ENCODE measurements at regions not wholly inside any gene's neighbourhood (a gene's known extent, or its start where the extent isn't known, plus 50 kb on each side); places are given as distances from the start of the nearest gene placed in this dataset.
"Not testable (repeated sequence)": the region's sequence is repeated elsewhere in the genome, so short reads cannot be mapped to it uniquely, and the experiment has no call there.

DNA sequence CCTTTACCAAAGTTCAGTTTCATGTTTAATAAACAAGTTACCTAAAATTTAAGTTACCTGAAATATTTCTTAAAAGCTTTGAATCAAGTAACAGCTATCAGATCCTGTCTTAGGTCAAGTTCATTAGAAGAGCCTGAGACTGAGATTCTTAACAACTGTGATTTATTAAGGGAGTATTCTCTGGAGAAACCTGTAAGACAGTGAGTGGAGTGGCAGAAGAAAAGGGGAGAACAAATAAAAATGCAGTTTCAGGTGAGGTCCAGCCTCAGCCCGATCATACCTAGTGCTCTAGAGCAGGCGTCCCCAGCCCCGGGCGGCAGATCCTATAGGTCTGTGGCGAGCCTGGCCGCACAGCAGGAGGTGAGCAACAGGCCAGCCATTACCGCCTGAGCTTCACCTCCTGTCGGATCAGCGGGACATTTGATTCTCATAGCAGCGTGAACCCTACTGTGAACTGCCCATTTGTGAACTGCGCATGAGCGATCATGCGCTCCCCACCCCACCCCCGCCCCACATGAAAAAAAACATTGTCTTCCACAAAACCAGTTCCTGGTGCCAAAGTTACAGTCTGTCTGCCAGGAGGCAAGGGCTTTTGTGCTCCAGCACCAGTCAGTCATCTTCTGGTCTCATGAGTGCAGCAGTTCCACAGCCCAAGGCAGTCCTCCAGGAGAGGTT, 59.2 kb upstream of the ADGRB3 start:
- no peak for DNase-seq

DNA sequence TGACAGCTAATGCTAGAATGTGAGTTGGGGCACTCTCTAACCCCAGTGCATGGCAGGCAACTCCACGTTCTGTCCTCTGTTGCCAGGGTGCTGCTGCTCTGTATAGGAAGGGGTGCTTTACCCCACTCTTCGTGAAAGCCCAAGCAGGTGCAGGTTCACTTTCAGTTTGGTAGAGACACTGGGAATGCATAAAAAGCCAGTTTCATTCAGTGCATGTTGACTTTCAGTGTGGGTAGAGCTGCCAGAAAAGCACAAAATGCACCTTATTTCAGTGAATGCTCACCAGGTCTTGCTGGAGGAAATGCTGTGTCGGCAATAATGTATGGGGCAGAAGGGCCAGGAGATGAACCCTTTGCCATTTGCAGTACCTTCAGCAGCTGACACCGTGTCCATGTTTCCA, 62.1 kb upstream of the ADGRB3 start:
- DNase-seq, result no peak

DNA sequence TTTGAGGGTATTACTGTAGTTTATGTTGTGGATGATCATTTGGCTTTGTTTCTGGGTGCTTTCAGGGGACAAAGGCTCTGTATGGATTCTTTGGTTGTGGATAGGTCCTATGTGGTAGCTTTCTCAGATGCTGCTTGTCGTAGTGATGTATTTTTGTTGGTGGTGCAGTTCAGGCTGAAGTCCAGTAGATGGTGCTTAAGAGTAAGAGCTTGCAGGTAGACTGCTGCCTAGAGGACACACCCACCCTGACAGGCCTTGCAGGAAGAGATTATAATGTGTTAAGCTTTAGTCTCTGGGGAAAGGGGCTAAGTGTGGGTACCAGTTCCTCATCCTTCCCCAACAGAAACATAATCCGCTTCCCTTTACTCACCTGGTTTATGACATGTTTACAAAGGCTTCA, 62.6 kb upstream of the ADGRB3 start:
- DNase-seq, result peak in 1 of 2 experiments; percentile 13

GRCh38 chr6:68559716-68560115, 75.4 kb upstream of the ADGRB3 start:
- DNase-seq, result no peak

GRCh38 chr6:68559070-68559469, 76.0 kb upstream of the ADGRB3 start:
- no peak for DNase-seq

- no peak for DNase-seq
Observed at GRCh38 chr6:68546620-68547019, 88.5 kb upstream of the ADGRB3 start.

DNA sequence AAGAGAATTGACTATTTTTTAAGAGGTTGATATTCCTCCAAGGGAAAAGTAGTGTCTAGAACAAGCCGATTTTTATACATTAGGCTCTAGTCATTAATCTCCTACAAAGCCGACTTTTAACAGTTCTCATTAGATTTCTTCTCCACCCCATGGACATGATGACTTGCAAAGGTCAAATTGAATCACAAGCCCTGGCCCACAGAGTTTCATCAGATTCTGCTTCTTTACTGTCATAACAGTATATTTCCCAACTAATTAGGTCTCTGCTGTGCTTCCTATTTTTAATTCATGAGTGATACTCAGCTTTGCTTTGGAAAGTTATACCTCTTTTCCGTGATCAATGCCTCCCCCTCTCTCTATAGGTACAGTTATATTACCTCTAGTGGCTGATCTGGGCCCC, 90.6 kb upstream of the ADGRB3 start:
- no peak for DNase-seq

GRCh38 chr6:68533339-68533795, 101.7 kb upstream of the ADGRB3 start:
- no peak for DNase-seq

GRCh38 chr6:68527691-68528090, 107.4 kb upstream of the ADGRB3 start:
- no peak for DNase-seq

DNA sequence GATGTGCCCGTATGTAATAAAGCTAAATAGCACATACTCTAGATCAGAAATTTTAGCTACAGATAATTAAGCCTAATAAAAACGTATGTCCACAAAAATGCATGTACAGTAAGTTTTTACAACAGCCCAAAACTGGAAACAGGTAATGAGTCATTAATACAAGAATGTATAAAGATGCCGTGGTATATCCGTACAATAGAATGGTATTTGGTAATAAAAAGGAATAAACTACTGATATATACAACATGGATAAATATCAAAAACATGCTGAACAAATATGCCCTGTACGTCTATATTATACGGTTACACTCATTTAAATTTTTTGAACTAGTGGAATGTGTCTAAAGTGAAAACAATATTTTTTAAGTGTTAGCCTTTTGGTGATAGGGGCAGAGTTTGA, 128.2 kb upstream of the ADGRB3 start:
- DNase-seq, result no peak

DNA sequence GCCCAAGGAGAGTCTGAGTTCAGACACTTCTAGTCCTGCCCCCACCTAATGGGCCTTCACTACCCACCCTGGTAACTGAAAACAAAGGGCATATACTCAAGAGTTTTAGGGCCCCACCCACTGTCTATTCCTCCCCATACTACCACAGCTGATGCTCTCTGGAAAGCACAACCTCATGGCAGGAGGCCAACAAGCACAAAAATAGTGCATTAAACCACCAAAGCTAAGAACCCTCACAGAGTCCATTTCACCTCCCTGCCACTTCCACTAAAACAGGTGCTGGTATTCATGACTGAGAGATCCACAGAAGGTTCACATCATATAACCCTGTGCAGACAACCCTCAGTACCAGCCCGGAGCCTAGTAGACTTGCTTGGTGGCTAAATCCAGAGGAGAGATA, 132.1 kb upstream of the ADGRB3 start:
- DNase-seq, result no peak

GRCh38 chr6:68497927-68498326, 137.2 kb upstream of the ADGRB3 start:
- no peak for DNase-seq

DNA sequence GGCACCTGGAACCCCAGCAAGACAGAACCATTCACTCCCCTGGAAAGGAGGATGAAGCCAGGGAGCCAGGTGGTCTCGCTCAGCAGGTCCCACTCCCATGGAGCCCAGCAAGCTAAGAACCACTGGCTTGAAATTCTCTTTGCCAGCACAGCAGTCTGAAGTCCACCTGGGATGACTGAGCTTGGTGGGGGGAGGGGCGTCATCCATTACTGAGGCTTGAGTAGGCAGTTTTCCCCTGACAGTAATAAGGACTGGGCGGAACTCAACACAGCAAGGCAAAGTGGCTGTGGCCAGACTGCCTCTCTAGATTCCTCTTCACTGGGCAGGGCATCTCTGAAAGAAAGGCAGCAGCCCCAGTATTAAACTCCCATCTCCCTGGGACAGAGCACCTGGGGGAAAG, 140.2 kb upstream of the ADGRB3 start:
- DNase-seq, result not testable (repeated sequence)

DNA sequence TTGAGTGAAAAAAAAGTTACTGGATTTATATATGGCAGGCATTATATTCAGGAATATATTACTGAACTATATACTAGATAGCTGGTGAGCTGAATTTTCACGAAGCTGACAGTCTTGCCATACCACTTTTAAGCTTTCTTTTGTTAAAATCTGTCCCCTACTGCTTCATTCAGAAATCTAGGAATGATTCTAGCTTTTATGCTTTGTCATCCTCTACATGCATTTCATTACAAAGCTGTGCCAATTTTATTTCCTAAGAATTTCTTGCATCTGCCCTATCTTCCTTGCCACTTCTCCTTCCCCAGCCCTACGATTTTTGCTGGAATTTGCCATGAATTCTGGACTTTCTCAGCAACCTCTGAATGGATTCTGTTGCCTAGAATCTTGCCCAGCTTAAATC, 158.5 kb upstream of the ADGRB3 start:
- DNase-seq, result no peak

- no peak for DNase-seq
Observed at GRCh38 chr6:68473433-68474210, 161.5 kb upstream of the ADGRB3 start.

DNA sequence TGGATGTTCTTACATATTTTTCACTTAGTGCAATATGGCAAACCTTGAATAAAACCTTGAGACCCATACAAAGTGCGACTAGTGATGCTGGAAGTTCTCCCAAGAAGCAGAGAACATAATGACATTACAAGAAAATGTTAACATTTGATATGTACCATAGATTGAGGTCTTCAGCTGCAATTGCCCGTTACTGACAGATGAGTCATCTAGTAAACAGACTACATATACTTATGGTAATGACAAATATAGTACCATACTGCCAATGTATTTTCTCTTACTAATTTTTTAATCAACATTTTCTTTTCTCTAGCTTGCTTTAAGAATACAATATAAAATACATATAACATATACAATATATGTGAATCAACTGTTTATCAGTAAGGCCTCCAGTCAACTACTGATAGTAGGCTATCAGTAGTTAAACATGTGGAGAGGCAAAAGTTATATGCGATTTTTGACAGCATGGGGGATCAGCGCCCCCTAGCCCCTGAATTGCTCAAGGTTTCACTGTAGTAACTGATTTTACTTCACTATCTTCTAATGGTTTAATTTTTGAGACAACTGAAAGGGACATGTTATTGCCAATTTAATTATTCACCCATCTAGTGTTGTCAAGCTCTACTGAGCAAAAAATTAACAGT, 166.7 kb upstream of the ADGRB3 start:
- peak in 1 of 2 experiments; percentile 2 for DNase-seq

- DNase-seq, result no peak
Observed at GRCh38 chr6:68458447-68458846, 176.6 kb upstream of the ADGRB3 start.

GRCh38 chr6:68447112-68447511, 188.0 kb upstream of the ADGRB3 start:
- DNase-seq, result no peak

DNA sequence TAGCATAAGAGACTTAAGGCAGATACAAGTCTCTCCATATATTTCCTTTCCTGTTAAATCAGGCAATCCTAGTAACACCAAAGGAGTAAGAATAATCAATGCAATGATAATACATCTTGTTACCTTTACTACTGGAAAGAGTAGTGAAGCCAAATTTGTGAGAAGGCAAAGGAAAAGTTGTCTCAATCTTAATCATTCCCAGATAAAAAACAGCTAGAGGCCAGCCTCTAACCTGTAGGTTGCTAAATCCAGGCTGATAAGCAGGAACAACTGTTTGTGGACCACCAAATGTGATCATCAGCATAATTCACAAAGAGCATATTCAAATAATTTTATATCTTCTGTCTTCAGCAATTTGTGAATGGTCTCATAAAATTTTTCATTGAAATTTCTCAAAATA, 189.2 kb upstream of the ADGRB3 start:
- DNase-seq, result no peak

- DNase-seq, result no peak
Observed at GRCh38 chr6:68443704-68444103, 191.4 kb upstream of the ADGRB3 start.

GRCh38 chr6:68427630-68428029, 207.5 kb upstream of the ADGRB3 start:
- DNase-seq, result no peak

GRCh38 chr6:68410021-68410420, 225.1 kb upstream of the ADGRB3 start:
- no peak for DNase-seq

GRCh38 chr6:68400396-68400795, 234.7 kb upstream of the ADGRB3 start:
- DNase-seq, result no peak

- no peak for DNase-seq
Observed at GRCh38 chr6:68391953-68392352, 243.1 kb upstream of the ADGRB3 start.

All from SW 1271 (cell line).